ENCODE measurements at regions not wholly inside any gene's neighbourhood (a gene's known extent, or its start where the extent isn't known, plus 50 kb on each side); places are given as distances from the start of the nearest gene placed in this dataset.

DNA sequence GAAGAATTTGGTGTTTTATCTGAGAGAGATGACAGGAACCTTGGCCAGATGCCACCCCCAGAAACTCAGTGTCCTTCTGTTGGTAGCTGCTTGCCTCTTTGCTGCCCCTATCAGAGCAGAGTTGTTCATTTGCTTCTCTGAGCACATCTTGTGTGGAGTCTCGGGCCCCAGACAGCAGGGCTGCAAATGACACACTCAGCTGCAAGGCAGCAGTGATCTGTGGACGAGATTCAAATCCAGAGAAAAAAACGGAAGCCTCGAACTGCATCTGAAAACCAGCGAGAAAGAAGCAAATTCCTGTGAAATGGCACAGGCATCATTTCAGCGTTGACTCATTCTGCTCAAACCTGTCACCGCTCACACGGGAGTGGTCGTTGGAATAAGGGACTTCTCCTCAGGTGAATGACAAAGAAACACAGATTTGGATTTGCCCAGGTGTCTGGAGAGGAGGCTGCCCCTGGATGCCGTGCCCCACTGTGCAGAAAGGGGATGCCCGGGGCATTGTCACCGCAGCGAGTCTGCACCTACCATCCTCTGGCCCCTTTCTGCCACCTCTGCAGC is 144.7 kb downstream of the PFKFB3 start:
- TF ChIP-seq, protein P1, sequence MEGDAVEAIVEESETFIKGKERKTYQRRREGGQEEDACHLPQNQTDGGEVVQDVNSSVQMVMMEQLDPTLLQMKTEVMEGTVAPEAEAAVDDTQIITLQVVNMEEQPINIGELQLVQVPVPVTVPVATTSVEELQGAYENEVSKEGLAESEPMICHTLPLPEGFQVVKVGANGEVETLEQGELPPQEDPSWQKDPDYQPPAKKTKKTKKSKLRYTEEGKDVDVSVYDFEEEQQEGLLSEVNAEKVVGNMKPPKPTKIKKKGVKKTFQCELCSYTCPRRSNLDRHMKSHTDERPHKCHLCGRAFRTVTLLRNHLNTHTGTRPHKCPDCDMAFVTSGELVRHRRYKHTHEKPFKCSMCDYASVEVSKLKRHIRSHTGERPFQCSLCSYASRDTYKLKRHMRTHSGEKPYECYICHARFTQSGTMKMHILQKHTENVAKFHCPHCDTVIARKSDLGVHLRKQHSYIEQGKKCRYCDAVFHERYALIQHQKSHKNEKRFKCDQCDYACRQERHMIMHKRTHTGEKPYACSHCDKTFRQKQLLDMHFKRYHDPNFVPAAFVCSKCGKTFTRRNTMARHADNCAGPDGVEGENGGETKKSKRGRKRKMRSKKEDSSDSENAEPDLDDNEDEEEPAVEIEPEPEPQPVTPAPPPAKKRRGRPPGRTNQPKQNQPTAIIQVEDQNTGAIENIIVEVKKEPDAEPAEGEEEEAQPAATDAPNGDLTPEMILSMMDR (conservative IDR thresholded peaks at IDR 0.05; ENCODE audit: control insufficient read depth, insufficient read depth, low read depth, low read length), result no peak
- no peak overlapping the region for H3K4me3 ChIP-seq (ENCODE audit: control insufficient read depth, low read depth, low read length)
- DNase-seq (ENCODE audit: low read depth), result no peak

DNA sequence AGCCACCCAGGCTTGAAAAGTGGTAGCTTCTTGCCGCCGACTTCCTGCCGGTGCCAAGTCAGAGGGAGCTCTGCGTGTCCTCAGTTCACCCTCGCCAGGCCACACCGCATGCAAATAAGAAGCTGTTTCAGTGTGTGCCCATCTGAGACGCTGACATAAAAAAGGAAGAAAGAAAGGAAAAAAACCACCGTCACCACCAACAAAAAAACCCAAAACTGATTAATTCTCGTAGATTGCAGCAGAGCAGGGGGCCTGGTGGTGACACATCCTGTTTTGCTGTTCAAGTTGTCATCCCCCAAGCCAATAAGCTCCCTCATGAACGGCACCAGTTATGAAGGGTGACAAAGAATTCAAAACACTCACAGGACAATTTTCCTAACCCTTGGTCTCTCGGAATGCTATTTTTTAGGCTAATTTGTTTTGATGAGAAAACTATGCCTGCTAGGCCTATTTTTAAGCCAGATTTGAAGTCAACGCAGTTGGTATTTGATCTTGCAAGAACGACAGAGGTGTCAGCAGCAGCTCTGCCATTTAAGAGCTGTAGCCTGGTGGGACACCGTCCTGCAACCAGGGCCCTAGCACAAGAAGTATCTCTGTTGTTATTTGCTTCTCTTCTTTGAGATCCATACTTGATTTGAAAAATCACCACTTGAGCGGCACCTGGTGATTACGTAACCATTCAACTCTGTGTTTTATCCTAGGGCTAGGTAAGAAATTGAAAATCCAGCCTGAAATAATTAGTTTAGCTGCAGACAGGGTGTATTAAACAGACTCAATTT is 145.6 kb downstream of the PFKFB3 start:
- H3K4me3 ChIP-seq (ENCODE audit: control insufficient read depth, low read depth, low read length), result no peak overlapping the region
- TF ChIP-seq, protein P1 (conservative IDR thresholded peaks at IDR 0.05; ENCODE audit: control insufficient read depth, insufficient read depth, low read depth, low read length), result no peak
- DNase-seq (ENCODE audit: low read depth), result no peak

DNA sequence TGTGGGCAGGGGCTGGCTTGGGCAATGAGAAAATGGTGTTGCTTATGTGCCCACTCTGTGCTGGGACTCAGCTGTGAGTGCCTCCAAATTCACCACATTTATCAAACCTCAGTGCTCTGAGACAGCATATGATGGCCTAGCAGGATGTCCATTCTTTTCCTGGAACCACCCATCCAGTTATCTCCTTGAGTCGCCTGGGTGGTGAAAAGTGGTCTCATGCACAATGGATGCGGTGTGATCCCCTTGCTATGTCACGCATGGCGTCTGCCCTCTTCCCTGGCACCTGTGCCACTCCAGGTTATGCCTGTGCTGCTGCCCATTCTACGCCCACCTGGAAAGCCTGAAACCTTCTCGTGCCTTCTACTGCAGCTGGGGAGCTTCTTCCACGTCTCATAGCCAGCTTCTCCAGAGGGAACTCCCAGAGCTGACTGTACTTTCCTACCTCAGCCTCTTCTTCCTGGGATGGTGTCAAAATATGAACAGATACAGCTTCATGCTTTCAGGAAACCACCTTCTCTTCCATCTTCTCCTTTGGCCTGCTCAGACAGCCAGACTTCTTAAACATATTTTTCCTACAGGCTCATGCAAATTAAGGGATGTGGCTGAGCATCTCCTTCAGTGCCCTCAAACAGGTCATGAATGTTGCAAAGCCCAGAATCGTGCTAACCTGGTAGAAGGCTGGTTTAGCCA is 147.3 kb downstream of the PFKFB3 start:
- H3K4me3 ChIP-seq (ENCODE audit: control insufficient read depth, low read depth, low read length), result no peak overlapping the region
- DNase-seq (ENCODE audit: low read depth), result no peak
- TF ChIP-seq, protein P1 (conservative IDR thresholded peaks at IDR 0.05; ENCODE audit: control insufficient read depth, insufficient read depth, low read depth, low read length), result no peak

DNA sequence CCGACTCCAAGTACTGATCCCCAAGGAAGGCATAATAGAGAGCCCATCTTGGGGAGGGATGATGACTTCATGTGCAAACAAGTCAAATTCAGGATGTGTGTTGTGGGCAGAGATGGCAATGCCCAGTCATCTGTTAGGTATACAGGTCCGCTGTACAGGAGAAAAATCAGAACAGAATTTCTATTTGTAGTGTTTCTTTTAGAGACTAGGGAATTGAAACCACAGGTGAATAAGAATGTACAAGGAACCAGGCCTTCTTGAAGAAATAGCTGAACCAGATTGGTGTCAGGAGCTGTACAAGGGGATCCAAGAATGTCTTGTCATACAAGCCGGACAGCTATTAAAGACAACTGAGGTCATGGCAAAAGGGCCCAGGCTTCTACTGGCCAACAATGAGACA is 147.9 kb downstream of the PFKFB3 start:
- H3K4me3 ChIP-seq (ENCODE audit: control insufficient read depth, low read depth, low read length), result no peak overlapping the region
- DNase-seq (ENCODE audit: low read depth), result no peak
- TF ChIP-seq, protein P1 (conservative IDR thresholded peaks at IDR 0.05; ENCODE audit: control insufficient read depth, insufficient read depth, low read depth, low read length), result no peak

DNA sequence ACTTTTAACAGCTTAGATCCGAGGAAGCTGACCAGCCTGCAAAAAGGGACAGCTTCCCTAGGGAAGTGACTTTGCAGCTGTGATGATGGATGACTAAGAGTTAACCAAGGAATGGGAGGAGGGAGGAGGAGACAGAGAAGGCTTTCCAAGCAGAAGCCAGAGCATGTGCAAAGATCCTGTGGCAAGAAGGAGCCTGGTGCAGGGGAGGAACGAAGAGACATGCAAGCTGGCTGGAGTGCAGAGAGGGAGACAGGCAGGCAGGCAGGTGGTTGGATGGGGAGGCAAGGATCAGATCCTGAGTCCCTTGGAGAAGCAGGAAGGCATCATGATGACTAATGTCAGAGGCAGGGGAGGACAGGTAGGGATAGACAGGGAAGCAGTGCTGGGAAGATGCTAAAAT is 148.8 kb downstream of the PFKFB3 start:
- TF ChIP-seq, protein P1 (conservative IDR thresholded peaks at IDR 0.05; ENCODE audit: control insufficient read depth, insufficient read depth, low read depth, low read length), result no peak
- no peak overlapping the region for H3K4me3 ChIP-seq (ENCODE audit: control insufficient read depth, low read depth, low read length)
- peak; percentile 2 for DNase-seq (ENCODE audit: low read depth)

DNA sequence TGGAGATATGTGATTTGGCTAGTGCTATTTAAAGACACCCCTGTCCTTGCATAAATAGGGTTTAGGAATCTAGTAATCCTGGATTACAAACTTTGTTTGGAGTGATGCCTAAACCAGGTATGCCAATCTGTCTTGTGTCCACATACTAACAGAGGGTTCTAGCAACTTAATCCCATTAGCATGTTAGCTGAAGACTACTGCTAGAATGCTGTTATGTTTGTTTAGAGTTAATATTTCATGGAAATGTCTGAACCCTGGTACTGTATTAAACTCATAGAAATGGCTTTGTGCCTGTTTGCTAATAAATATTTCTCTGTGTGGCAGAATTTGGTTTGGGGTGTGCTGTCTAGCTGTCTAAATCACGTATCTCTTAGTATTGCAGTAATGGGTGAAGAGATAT is 150.8 kb downstream of the PFKFB3 start:
- TF ChIP-seq, protein P1 (conservative IDR thresholded peaks at IDR 0.05; ENCODE audit: control insufficient read depth, insufficient read depth, low read depth, low read length), result no peak
- H3K4me3 ChIP-seq (ENCODE audit: control insufficient read depth, low read depth, low read length), result no peak overlapping the region
- DNase-seq (ENCODE audit: low read depth), result no peak

Measured in fibroblast of mammary gland (primary cell).